ENCODE measurements at regions not wholly inside any gene's neighbourhood (a gene's known extent, or its start where the extent isn't known, plus 50 kb on each side); places are given as distances from the start of the nearest gene placed in this dataset.

- DNase-seq, result no peak
These were observed 471.9 kb upstream of the TNP1 start for GRCh38 chr2:217331523-217332416.

- no peak for DNase-seq
These were observed 470.8 kb upstream of the TNP1 start for GRCh38 chr2:217330647-217331046.

- DNase-seq, result no peak
These were observed 469.2 kb upstream of the TNP1 start for GRCh38 chr2:217329023-217329431.

- DNase-seq, result no peak
These were observed 468.7 kb upstream of the TNP1 start for GRCh38 chr2:217328622-217328978.

- DNase-seq, result no peak
These were observed 468.2 kb upstream of the TNP1 start for GRCh38 chr2:217327953-217328621.

GRCh38 chr2:217326238-217327022, 466.6 kb upstream of the TNP1 start:
- DNase-seq, result no peak

- no peak for DNase-seq
These were observed 466.0 kb upstream of the TNP1 start for GRCh38 chr2:217325816-217326215.

- no peak for DNase-seq
These were observed 465.4 kb upstream of the TNP1 start for GRCh38 chr2:217325251-217325650.

GRCh38 chr2:217316743-217317142, 456.9 kb upstream of the TNP1 start:
- DNase-seq, result no peak

GRCh38 chr2:217314021-217314460, 454.2 kb upstream of the TNP1 start:
- no peak for DNase-seq

GRCh38 chr2:217313386-217313785, 453.5 kb upstream of the TNP1 start:
- no peak for DNase-seq

- no peak for DNase-seq
These were observed 449.2 kb upstream of the TNP1 start for GRCh38 chr2:217309056-217309455.

- DNase-seq, result no peak
These were observed 447.2 kb upstream of the TNP1 start for GRCh38 chr2:217307023-217307422.

GRCh38 chr2:217305882-217306281, 446.0 kb upstream of the TNP1 start:
- DNase-seq, result no peak

GRCh38 chr2:217304582-217304981, 444.7 kb upstream of the TNP1 start:
- DNase-seq, result no peak

GRCh38 chr2:217302856-217303255, 443.0 kb upstream of the TNP1 start:
- DNase-seq, result no peak

- no peak for DNase-seq
These were observed 441.5 kb upstream of the TNP1 start for GRCh38 chr2:217301142-217301925.

GRCh38 chr2:217299590-217299989, 439.7 kb upstream of the TNP1 start:
- no peak for DNase-seq

- DNase-seq, result no peak
These were observed 437.2 kb upstream of the TNP1 start for GRCh38 chr2:217297096-217297495.

- DNase-seq, result no peak
These were observed 435.0 kb upstream of the TNP1 start for GRCh38 chr2:217294818-217295217.

- DNase-seq, result no peak
These were observed 434.3 kb upstream of the TNP1 start for GRCh38 chr2:217294211-217294610.

GRCh38 chr2:217293607-217294006, 433.7 kb upstream of the TNP1 start:
- no peak for DNase-seq

- DNase-seq, result no peak
These were observed 433.2 kb upstream of the TNP1 start for GRCh38 chr2:217293046-217293445.
